Fibroblast of the conjunctiva (primary cell): ENCODE measurements at regions not wholly inside any gene's neighbourhood (a gene's known extent, or its start where the extent isn't known, plus 50 kb on each side); places are given as distances from the start of the nearest gene placed in this dataset.
"Not testable (repeated sequence)": the region's sequence is repeated elsewhere in the genome, so short reads cannot be mapped to it uniquely, and the experiment has no call there.

Source experiments
- DNase-seq: peaks from one replicate; pipeline ENCODE4 v3.0.0-alpha.2; 2010; ENCODE audit warnings: low read depth

DNA sequence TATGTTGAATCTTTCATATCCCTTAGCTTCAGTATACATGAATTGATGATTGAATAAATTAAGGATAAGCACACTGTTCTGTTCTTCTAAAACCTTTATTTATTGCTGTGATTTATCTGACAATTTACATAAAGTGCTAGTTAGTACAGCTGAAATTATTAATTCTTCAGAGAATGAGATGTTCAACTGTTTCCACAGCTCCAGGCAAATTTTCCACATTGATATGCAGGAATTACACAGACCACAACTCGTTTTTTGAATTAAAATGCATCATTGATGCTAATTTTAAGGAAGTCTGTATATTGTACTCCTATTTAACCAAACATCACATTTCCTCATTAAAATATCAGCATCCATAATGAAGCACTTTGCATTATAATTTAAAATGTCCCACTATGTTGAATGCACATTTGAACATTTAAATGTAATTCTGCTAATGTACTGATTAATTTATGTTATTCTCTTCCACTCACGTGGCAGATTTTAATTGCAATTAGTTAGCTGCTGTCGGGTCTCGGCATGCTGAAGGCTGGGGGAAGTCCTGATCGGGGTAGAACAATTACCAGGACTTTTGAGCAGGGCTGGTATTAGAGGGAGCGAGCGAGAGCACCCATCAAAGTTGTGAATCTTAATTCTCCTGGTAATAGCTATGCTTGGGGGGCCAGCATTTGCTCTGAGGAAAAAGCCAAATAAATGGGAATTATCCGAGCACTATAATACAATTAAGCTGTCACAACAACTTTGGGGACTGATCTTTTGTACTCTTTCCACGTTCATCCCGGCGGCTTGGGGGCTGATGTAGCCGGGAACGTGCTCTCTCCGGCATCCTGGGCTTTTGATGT, 136.7 kb upstream of the TMTC4 start:
- no peak for DNase-seq

DNA sequence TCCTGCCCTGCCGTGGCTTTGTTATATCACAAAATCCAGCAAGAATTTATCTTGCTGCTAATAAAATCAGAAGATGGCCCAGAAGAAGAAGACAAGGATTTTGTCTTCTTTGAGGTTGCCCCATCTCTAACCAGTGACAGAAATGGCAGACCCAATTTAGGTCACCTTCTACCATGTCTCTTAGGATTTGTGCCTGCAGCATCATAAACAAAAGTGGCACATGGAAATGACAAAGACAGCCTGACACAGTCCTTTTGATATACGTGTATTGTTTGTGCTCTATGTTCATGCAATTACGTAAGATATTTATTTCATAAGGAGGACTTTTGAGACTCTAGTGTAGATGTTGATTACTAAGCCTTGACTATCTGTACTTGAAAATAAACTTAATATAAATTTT, 135.9 kb upstream of the TMTC4 start:
- no peak for DNase-seq

DNA sequence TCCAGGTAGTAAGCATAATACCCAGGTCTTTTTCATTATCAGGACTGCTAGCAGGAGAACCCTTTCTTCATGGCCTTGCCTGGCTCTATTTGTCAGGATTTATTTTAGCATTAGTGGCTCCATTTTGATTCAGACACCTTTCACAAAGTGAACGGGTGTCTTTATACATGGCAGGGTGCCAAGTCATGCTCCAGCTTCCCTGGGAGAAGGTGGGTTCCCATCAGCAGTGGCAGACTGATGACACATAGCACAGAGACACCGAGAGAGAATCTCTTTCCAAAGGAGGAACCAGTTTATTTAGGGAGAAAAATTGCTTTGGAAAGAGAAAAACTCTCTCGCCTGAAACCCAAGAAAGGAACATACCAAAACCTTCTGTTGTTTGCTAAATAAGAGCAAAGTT, 135.3 kb upstream of the TMTC4 start:
- no peak for DNase-seq

DNA sequence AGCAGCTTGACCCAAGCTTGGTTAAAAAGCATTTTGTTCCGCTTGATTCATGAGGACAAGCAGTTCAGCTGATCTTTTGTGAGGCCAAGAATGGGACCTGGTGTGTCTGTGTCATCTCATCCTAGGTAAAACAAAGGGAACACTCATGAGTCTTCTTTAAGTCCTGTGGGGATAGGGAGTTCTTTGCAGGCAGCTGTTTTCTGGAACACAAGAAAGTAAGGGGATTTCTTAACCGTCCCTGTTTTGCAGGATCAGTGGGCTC, 134.5 kb upstream of the TMTC4 start:
- no peak for DNase-seq

DNA sequence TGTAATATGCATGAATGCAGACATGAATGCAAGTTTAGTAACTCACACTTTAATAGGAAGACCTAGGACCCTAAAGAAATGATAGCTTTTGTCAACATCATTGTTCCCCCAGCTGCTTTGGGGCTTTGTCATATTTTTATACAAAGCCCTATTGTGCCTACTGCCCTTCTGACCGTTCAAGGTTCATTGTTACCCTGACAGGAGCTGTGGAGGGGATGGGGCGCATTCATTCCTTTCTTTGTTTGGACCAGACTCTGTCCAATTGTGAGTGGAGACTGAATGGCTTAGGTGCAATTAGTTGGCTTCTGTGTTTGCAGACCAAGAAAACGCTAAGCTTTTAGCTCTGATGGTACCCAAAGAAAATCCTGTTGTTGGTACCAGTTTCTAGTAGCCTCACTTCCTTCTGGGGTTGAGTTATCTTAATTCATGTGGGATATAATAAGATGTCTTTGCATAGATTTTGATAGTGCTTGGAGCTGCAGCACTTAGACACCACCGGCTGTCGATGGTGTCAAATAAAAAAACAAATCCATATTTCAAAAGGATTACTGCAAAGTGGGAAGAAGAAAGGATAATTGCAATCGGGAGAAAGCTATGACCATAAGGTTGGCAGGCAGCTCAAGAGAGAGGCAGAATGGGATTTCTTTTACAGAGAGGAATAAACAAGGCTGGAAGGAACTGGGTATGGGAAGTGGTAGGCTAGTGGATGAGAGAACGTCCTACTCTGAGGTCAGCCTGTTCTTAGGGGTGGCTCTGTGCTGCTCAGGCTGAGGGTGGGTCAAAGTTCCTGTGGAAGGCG, 133.9 kb upstream of the TMTC4 start:
- no peak for DNase-seq

DNA sequence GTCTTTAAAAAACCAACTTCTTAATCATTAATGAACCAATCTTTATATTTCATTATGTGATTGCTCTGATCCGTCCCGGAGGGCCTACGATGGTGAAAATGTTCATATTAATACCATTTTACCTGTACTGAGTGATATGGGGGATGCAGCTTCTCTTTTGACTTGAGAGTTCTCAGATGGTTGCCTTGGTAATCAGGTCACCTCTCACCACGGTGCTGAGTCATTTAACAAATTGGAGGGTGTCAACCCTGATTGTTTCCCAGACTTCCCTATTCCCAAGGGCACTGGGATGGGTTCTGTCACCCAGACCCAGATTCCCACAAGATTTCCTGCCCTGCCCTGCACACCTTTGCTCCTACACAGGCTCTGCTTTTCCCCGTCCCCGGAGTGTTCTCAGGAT, 128.5 kb upstream of the TMTC4 start:
- no peak for DNase-seq

DNA sequence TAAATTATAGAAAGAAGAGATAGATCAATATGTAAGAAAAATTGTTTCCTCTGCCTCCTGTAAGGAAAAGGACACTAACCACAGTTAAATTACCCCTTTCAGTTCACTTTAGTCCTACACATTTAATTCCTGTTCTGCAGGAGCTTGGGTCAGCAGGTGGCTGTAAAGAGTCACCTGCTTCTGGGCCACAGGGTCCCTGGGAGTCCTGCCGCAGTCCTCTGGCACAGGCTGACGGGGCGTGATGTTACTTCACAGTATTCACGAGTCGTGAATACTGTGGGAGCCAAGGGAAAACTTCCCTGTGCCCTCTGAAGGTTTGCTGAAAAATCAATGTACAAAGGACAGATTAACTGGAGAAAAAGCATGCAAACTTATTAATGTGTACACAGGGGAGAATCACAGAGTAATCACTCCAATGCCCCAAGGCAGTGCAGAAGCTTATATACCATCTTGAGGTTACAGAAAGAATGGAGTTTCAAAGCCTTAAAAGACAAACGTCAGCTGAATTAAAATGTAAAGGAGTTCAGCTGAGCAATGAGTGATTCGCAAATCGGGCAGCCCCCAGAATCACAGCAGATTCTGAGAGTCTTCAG, 125.8 kb upstream of the TMTC4 start:
- DNase-seq, result no peak

DNA sequence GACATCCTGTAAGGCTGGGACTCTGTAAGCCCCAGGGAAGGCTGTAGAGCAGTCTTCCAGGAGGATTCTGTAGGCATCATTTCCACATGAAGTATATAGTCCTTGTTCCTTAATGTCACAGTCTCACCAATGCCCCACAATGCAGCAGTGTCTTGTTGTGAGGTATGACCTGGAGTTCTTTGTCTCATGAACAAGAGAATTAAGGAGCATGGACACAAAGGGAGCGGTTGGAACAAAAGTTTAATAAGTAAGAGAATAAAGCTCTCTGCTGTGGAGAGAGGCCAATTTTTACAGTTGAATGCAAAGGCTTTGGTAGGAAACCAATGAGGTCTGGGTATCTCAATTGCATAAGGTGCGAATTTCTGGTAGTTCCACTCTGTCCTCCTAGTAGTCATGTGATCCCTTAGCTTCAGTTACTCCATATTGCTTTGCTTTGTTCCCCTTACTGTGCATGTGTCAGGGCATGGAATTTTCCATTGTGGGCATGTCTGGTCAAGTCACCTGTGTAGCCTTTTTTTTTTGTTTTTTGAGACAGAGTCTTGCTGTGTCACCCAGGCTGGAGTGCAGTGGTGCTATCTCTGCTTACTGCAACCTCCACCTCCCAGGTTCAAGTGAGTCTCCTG, 124.3 kb upstream of the TMTC4 start:
- DNase-seq, result no peak

DNA sequence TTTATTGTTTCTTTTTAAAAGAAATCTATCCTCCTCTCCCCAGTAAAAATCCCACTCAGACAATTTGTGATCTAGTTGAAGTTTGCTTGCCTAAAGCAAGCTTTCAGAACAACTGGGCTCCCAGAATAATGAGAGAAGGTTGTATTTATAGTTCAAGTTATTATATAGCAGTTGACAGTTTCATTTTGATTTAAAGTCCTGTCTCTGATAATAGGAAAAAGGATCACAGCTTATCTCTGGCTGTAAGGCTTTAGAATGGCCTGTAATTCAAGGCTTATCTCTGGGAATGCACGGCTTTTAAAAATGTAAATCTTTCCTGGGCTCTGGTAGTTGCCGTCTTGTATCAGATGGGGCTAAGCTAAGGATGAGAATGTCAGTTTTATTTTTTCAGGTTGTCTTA, 123.3 kb upstream of the TMTC4 start:
- no peak for DNase-seq

DNA sequence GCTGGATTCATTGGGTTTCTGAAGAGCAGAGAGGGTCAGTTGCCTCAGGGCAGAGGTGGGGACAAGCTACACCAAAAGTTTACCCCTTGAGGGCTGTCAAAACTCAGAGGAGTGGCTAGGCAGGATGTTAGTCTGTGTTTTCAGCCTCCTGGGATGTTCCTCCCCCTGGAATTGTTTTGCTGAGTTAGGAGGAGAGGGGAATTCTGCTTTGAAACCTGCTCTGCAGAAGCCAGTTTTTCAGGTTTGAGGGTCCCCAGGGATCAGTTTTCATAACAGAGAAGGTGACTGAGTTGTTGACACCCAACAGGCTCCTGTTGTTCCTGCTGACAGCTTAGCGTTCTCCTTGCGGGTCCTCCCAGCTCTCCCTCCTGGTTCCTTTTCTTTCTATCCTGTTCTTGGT, 121.9 kb upstream of the TMTC4 start:
- no peak for DNase-seq

DNA sequence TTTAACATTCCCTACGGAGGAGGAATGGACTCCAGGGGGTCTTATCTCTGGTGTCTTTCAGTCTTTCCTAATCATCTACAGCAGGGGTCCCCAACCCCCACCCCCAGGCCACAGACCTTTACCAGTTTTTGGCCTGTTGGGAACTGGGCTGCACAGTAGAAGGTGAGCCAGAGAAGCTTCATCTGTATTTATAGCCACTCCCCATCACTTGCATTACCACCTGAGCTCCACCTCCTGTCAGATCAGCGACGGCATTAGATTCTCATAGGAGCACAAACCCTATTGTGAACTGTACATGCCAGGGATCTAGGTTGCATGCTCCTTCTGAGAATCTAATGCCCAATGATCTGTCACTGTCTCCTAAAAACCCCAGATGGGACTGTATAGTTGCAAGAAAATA, 120.0 kb upstream of the TMTC4 start:
- DNase-seq, result no peak

DNA sequence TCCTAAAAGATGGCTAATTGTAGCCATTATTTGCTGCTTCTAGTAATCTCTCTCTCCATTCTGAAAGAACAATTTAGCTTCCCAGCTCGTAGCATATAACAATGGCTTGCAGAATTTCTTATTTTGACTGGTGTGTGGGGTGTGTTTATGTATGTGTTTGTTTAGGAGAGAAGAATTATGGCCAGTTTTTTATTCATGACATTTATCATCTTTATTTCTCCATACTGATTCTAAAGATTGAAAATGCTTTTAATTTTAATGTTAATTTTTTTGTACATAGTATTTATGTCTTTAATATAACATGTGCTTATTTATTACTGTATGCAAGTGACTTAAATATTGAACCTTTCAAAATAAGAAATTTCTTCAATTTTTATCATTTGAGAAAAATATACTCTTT, 115.8 kb upstream of the TMTC4 start:
- DNase-seq, result no peak

DNA sequence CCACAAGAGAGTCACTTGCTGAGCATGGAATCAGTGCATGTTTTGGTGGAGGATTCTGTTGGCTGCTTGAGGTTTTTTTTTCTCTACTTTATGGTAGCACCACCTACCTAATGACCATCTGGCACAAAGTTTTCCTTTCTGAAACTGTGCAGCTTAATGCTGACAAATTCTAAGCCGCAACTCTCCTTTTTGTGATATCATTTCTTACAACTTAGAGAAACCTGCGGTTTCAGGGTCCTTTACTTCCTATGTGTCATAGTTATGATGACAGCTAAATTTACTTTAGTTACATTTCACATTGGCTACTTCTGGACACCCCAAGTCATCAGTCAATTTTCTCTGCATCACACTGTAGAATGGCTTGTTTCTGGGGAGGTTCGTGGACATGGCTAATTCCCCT, 115.4 kb upstream of the TMTC4 start:
- no peak for DNase-seq

DNA sequence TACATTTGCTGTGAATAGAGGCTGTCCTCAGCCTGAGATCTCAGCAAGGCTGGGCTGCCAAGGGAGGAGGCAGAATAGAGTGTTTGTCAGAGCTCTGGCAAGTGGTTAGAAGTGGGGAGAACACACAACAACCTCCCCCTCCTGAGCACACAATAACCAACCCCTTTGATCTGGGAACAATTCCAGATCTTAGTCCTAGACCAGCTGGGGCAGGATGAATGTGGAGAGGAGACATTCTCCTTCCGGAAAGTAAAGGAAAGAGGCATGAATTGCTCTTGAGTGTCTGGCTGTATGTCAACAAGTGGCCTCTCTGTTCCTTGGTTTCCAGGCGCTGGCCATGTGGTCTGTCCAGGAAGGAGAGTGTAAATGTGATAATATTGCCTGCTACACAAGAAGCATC, 114.9 kb upstream of the TMTC4 start:
- DNase-seq, result no peak

DNA sequence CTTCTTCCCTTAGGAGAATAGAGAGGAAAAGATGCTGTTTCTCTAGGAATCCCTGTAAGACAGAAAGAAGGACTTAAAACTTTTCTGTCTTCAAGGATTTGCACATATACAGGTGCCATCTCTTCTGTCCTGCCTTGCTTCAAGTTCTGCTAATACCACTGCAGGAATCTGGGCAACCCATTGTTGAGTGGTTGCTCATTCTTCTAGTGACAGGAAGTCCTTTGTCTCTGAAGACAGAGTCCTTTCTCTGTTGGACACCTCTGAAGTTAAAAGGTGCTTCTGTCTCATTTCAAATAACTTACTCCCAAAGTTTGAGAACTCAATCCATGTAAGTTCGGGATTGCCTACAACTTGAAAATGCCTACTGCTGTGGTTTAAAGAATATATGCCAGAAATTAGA, 114.4 kb upstream of the TMTC4 start:
- no peak for DNase-seq

DNA sequence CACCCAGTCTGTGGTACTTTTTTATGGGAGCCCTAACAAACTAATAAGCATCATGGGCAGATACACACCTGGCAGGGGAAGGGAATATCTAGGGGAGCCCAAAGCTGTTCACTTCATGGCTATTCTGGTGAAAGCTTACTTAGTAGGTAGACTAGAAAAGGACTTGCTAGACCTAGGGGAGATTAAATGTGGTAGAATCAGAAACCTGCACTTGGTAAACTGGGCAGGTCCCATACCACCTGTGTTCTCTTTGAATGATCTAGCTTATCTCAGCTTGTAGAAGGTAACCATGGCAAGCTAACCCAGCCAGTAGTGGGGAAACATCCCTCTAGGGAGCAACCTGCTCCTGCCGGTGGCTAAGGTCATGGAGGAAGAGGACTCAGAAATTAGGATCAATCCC, 113.9 kb upstream of the TMTC4 start:
- DNase-seq, result no peak

DNA sequence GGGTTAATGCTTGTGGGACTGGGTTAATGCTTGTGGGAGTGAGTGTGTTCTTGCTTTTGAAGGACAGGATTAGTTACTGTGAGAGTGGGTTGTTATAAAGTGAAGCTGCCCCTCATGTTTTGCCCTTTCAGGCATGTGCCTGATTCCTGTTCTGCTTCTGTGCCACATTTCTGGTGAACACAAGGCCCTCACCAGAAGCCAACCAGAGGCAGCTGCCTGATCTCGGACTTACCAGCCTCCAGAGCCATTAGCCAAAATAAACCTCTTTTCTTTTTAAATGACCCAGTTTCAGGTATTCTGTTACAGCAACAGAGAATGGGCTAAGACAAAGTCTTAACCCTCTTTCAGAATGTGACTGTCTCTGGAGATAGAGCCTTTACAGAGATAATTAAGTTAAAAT, 113.3 kb upstream of the TMTC4 start:
- no peak for DNase-seq

DNA sequence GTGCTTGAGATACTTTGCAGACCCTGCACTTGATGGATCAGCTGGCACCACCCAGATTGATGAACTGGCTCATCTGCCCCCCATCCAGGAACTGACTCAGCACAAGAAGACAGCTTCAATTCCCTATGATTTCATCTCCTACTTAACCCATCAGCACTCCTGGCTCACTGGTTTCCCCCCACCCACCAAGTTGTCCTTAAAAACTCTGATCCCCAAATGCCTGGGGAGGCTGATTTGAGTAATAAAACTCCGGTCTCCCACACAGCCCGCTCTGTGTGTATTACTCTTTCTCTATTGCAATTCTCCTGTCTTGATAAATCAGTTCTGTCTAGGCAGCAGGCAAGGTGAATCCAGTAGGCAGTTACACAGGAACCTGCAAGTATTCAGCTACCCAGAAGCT, 102.1 kb upstream of the TMTC4 start:
- not testable (repeated sequence) for DNase-seq

DNA sequence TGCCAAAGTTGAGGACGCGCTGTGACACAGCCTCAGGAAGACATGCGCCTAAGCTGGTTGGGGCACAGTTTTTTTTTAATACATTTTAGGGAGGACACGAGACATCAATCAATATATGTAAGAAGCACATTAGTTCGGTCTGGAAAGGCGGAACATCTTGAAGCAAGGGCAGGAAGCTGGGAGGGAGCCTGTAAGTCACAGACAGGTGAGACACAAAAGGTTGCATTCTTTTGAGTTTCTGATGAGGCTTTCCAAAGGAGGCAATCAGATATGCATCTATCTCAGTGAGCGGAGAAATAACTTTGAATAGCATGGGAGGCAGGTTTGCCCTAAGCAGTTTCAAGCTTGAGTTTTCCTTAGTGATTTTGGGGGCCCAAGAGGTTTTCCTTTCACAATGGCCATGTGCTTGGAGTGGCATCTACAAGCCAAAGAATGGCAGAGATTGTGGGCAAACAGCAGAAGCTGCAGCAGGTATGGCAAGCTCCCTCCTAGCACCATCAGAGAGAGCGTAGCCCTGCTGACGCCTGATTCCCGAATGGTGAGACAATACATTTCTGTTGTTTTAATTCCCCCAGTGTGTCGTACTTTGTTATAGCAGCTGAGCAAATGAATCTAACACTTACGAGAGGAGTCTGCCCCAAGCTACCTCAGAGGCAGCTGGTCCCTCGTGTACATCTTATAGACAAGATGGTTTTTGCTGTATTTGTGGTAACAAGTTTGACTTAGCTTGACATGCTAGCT, 99.5 kb upstream of the TMTC4 start:
- no peak for DNase-seq

DNA sequence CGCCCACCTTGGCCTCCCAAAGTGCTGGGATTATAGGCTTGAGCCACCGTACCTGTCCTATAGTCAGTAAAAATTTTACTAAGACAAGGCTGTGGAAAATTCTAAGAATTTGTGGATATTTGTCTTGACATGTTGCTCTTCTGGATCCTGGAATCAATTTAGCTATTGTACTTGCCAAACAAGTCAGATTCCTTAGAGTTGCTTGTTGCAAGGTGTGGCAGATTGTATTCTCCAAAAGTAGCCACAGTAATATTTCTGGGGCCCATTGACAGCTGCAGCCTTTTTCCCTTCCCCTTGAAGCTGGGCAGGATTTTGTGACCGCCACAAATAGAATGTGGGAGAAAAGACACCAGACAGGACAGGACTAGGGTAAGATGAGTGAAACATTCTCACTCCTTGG, 98.8 kb upstream of the TMTC4 start:
- no peak for DNase-seq

DNA sequence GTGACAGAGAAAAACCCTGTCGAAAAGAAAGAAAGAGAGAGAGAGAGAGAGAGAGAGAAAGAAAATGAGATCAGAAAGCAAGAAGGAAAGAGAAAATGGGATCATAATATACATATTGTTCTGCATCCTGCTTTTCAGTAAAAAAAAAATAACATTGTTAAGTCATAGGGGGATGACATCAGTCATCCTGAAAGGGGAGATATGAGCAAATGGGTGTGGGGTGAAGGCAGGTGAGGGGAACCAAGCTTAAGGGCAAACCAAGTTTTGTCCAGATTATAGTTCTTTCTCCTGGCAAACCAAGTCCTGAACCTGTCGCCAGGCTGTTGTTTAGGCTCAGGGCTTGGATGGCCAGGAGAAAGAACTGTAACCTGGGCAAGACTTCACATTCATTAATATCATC, 92.6 kb upstream of the TMTC4 start:
- DNase-seq, result no peak

DNA sequence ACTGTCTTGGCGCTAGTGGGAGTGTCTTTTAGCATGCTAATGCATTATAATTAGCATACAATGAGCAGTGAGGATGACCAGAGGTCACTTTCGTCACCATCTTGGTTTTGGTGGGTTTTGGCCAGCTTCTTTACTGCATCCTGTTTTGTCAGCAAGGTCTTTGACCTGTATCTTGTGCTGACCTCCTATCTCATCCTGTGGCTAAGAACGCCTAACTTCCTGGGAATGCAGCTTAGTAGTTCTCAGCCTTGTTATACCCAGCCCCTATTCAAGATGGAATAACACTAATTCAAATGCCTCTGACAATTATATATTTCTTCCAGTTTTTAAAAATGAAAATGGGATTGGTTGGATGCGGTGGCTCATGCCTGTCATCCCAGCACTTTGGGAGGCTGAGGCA, 92.0 kb upstream of the TMTC4 start:
- not testable (repeated sequence) for DNase-seq
